ENCODE measurements at regions not wholly inside any gene's neighbourhood (a gene's known extent, or its start where the extent isn't known, plus 50 kb on each side); places are given as distances from the start of the nearest gene placed in this dataset.

DNA sequence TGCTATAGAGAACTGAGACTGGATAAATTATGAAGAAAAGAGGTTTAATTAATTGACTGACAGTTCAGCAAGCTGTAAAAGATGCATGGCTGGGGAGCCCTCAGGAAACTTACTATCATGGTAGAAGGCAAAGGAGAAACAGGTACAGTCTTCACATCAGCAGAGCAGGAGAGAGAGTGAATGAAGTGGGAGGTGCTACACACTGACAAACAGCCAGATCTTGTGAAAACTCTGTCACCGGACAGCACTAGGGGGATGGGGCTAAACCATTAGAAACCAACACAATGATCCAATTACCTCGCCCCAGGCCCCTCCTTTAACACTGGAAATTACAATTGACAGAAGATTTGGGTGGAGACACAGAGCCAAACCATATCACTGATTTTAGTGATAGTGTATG is 682.4 kb downstream of the SLC16A7 start:
- no peak for ATAC-seq
- WGBS (ENCODE audit: insufficient coverage, low coverage, low lambda C conversion rate, missing lambda C conversion rate): 38% methylated on average over 1 of the region's 2 CpGs

DNA sequence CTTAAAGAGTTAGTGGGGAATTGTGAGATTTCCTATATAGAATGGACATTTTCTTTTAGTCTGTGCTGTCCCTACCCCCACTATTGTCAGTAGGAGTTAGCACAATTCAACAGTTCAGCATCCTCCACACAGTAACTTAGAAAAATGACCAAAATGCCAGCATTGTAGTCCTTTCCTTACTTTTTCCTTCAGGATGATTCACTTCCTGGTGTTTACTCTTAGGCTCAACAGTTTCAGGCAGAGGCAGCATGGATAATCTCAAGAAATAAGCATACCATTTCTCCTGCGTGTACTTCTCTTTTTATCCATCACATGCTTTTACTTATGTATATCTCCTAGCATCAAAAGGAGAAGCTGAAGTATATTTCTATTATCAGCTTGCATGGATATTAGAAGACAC is 683.4 kb downstream of the SLC16A7 start:
- no peaks in the 10 kb centered on the region for H3K27me3 ChIP-seq
- TF ChIP-seq, protein P1, sequence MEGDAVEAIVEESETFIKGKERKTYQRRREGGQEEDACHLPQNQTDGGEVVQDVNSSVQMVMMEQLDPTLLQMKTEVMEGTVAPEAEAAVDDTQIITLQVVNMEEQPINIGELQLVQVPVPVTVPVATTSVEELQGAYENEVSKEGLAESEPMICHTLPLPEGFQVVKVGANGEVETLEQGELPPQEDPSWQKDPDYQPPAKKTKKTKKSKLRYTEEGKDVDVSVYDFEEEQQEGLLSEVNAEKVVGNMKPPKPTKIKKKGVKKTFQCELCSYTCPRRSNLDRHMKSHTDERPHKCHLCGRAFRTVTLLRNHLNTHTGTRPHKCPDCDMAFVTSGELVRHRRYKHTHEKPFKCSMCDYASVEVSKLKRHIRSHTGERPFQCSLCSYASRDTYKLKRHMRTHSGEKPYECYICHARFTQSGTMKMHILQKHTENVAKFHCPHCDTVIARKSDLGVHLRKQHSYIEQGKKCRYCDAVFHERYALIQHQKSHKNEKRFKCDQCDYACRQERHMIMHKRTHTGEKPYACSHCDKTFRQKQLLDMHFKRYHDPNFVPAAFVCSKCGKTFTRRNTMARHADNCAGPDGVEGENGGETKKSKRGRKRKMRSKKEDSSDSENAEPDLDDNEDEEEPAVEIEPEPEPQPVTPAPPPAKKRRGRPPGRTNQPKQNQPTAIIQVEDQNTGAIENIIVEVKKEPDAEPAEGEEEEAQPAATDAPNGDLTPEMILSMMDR (IDR thresholded peaks at IDR 0.05): no peak
- TF ChIP-seq POLR2A (IDR thresholded peaks at IDR 0.05): no peak
- no peak overlapping the region for H3K27ac ChIP-seq
- WGBS (ENCODE audit: insufficient coverage, low coverage, low lambda C conversion rate, missing lambda C conversion rate): 48% methylated on average over 1 of the region's 1 CpG
- H3K36me3 ChIP-seq: no peaks in the 10 kb centered on the region
- ATAC-seq (peak in 1 of 4 donors; percentile 42), DNase-seq (no peak)
- intact Hi-C loops (cut with DNase I): no loop called here
- H3K4me1 ChIP-seq: no peaks in the 10 kb centered on the region
- no peak overlapping the region for H3K4me3 ChIP-seq
- H3K9me3 ChIP-seq: no peaks in the 10 kb centered on the region

More for the DNA sequence above, 682.4 kb downstream of the SLC16A7 start:
- H3K27ac ChIP-seq: no peak overlapping the region
- H3K9me3 ChIP-seq: no peaks in the 10 kb centered on the region
- no peaks in the 10 kb centered on the region for H3K4me1 ChIP-seq
- DNase-seq: no peak
- no peak overlapping the region for H3K4me3 ChIP-seq
- no peak for TF ChIP-seq POLR2A (IDR thresholded peaks at IDR 0.05)
- TF ChIP-seq, protein P1 (IDR thresholded peaks at IDR 0.05): no peak
- H3K27me3 ChIP-seq: no peaks in the 10 kb centered on the region
- intact Hi-C loops (cut with DNase I): no loop called here
- no peaks in the 10 kb centered on the region for H3K36me3 ChIP-seq

DNA sequence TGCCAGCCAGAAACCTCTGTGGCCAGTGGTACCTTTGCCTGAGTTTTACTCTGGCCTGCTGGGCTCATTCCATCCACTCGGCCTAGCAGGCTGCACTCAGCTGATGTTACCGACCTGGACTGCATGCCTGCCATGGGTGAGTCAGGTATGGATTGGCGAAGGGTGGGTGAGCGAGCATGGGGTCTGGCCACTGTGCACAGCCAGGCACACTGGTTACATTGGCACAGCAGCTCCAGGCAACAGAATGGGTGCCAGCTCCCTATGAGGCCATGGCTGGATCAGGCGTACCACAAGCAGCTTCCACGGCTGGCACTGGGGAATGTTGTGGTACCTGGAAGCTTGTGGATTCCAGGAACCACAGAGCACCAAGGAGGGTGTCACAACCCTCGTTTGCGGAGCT is 685.7 kb downstream of the SLC16A7 start:
- WGBS (ENCODE audit: insufficient coverage, low coverage, low lambda C conversion rate, missing lambda C conversion rate): 76% methylated on average over 5 of the region's 8 CpGs
- H3K36me3 ChIP-seq: no peaks in the 10 kb centered on the region
- no peak overlapping the region for H3K27ac ChIP-seq
- H3K27me3 ChIP-seq: no peaks in the 10 kb centered on the region
- H3K4me1 ChIP-seq: no peaks in the 10 kb centered on the region
- TF ChIP-seq POLR2A (IDR thresholded peaks at IDR 0.05): no peak
- TF ChIP-seq, protein P1 (IDR thresholded peaks at IDR 0.05): no peak
- peak in 1 of 4 donors; percentile 24 for ATAC-seq
- no peak for DNase-seq
- intact Hi-C loops (cut with DNase I): no loop called here
- no peak overlapping the region for H3K4me3 ChIP-seq
- no peaks in the 10 kb centered on the region for H3K9me3 ChIP-seq

DNA sequence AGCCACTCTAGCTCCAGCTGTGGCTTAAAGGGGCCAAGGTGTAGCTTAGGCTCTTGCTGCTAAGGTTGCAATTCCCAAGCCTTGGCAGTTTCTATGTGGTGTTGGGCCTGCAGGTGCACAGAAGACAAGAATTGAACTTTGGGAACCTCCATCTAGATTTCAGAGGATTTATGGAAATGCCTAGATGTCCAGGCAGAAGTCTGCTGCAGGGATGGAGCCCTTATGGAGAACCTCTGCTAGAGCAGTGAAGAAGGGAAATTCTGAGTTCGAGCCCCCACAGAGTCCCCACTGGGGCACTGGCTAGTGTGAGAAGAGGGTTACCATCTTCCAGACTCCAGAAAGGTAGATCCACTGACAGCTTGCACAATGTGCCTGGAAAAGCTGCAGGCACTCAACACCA is 694.7 kb downstream of the SLC16A7 start:
- Histone ChIP-seq H3K36me3 (no peaks in the 10 kb centered on the region), H3K4me1 (no peaks in the 10 kb centered on the region), H3K9me3 (no peaks in the 10 kb centered on the region), H3K27me3 (no peaks in the 10 kb centered on the region), H3K4me3 (no peak overlapping the region), H3K27ac (no peak overlapping the region)
- ATAC-seq (no peak), DNase-seq (no peak)
- TF ChIP-seq POLR2A (IDR thresholded peaks at IDR 0.05): no peak
- TF ChIP-seq, protein P1 (IDR thresholded peaks at IDR 0.05): no peak
- intact Hi-C loops (cut with DNase I): no loop called here
- 43% methylated on average over 1 of the region's 1 CpG for WGBS (ENCODE audit: insufficient coverage, low coverage, low lambda C conversion rate, missing lambda C conversion rate)

Measured in right lobe of liver (tissue), 6 donors.